ENCODE measurements at regions not wholly inside any gene's neighbourhood (a gene's known extent, or its start where the extent isn't known, plus 50 kb on each side); places are given as distances from the start of the nearest gene placed in this dataset.
"Not testable (repeated sequence)": the region's sequence is repeated elsewhere in the genome, so short reads cannot be mapped to it uniquely, and the experiment has no call there.

DNA sequence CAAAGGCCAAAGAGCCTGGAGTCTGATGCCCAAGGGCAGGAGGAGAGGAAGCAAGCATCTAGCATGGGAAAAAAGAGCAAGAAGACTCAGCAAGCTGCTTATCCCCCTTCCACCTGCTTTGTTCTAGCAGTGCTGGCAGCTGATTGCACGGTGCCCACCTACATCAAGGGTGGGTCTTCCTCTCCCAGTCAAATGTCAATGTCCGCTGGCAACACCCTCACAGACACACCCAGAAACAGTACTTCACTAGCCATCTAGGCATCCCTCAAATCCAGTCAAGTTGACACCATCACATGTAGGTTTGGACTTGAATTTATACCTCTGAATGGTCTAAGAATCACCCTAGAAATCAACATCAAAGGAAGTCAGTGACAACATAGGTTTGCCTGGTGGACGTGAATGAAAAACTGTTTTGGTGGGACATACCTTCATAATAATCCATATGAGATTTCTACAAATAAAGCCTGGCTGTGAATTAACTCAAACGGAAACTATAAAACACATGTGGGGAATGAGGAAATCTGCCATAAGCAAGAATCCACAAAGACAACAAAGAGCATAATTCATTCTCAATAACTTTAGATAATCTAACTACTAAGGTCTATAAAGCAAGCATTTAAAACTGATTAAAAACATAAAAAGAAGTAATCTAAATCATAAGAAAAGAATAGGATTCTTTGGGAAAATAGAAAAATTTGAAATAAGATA is 185.8 kb upstream of the JADE1 start:
- no peak overlapping the region for H3K4me3 ChIP-seq (ENCODE audit: low read depth, low read length)
- TF ChIP-seq, protein P1, sequence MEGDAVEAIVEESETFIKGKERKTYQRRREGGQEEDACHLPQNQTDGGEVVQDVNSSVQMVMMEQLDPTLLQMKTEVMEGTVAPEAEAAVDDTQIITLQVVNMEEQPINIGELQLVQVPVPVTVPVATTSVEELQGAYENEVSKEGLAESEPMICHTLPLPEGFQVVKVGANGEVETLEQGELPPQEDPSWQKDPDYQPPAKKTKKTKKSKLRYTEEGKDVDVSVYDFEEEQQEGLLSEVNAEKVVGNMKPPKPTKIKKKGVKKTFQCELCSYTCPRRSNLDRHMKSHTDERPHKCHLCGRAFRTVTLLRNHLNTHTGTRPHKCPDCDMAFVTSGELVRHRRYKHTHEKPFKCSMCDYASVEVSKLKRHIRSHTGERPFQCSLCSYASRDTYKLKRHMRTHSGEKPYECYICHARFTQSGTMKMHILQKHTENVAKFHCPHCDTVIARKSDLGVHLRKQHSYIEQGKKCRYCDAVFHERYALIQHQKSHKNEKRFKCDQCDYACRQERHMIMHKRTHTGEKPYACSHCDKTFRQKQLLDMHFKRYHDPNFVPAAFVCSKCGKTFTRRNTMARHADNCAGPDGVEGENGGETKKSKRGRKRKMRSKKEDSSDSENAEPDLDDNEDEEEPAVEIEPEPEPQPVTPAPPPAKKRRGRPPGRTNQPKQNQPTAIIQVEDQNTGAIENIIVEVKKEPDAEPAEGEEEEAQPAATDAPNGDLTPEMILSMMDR (IDR thresholded peaks at IDR 0.05; ENCODE audit: insufficient read depth, low read depth, low read length), result no peak
- no peak for DNase-seq (ENCODE audit: low read depth)

DNA sequence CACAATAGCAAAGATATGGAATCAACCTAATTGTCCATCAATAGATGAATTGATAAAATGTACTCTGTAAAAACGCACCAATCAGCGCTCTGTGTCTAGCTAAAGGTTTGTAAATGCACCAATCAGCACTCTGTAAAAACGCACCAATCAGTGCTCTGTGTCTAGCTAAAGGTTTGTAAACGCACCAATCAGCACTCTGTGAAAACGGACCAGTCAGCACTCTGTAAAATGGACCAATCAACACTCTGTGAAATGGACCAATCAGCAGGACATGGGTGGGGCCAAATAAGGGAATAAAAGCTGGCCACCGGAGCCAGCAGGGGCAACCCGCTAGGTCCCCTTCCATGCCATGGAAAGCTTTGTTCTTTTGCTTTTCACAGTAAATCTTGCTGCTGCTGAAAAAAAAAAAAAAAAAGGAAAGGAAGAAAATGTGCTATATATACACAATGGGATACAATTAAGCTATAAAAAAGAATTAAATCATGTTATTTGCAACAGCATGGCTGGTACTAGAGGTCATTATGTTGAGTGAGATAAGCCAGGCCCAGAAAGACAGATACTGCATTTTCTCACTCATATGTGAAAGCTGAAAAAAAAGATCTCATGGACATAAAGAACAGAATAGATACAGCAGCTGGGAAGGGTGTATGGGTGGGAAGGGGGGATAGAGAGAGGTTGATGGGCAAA is 189.1 kb upstream of the JADE1 start:
- H3K4me3 ChIP-seq (ENCODE audit: low read depth, low read length); DNase-seq (ENCODE audit: low read depth): not testable (repeated sequence)

DNA sequence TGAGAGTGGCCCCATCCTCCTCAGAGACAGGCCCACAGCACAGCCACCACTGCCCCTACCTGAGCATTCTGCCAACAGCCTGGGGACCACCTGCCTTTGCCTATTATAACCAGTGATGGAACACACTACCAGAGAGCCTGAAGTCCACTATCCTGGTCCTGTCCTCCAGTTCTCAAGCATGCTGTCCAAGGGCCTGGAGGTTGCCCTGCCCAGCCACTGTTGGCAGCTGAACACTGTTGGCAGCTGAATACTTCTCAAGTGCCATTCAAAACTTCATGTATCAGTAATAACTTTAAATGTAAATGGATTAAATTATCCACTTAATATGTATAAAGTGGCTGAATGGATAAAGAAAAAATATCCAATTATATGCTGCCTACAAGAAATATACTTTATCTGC is 194.3 kb upstream of the JADE1 start:
- no peak for DNase-seq (ENCODE audit: low read depth)
- TF ChIP-seq, protein P1 (IDR thresholded peaks at IDR 0.05; ENCODE audit: insufficient read depth, low read depth, low read length), result no peak
- no peak overlapping the region for H3K4me3 ChIP-seq (ENCODE audit: low read depth, low read length)

DNA sequence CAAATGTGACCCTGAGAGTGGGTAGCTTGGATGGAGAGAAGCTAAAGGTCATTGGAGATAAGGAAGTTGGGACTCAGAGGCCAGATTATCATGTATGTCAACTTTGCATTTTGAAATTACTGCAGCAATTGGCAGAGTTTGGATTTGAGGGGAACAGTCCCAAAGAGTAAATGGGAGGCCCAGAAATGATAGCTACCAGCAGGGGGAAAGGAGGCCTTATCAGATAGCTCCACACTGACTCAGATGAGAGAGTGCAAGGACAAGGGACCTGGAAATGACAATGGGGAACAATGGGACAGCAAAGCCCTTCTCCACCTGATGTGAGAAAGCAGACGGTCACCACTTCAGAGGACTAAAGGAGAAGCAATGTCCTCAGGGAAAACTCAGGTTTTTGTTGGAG is 201.5 kb upstream of the JADE1 start:
- TF ChIP-seq, protein P1 (IDR thresholded peaks at IDR 0.05; ENCODE audit: insufficient read depth, low read depth, low read length), result no peak
- DNase-seq (ENCODE audit: low read depth), result no peak
- no peak overlapping the region for H3K4me3 ChIP-seq (ENCODE audit: low read depth, low read length)

DNA sequence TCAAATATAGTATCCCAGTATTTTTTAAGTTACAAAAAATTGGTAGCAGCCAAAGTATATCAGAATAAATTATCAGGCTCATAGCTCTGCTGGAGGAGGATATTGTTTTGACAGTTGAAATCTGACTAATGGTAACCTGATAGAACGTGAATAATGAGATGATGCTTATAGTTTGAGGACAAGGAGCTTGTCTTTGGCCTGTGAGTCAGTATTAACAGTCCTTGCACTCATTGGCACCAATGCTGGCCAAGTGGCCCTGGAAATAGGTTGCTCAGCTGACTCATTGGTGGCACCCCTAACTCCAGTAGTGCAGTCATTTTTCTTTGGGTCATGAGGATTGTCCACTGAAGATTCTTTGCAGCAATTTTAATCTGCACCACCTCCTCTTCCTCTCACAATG is 203.3 kb upstream of the JADE1 start:
- peak; percentile 40 for DNase-seq (ENCODE audit: low read depth)

DNA sequence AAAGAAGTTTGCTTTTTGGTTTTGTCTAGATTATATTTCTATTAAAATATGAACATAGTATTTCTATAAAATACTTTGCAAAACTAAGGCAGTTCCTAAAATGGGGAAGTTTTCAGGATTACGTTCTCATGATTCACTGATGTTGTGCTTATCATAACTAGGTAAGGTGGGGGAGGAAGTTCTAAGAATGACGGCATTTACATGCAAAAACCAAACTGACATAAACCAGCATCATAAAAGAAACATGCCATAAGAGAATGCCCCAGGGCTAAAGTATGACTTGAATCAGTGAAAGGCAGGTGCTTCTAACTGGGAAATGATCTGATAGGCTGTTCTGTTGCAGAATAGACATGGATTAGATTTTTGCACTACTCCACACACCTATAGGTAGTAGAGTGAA is 204.7 kb upstream of the JADE1 start:
- no peak overlapping the region for H3K4me3 ChIP-seq (ENCODE audit: low read depth, low read length)
- peak; percentile 36 for DNase-seq (ENCODE audit: low read depth)
- TF ChIP-seq, protein P1 (IDR thresholded peaks at IDR 0.05; ENCODE audit: insufficient read depth, low read depth, low read length), result no peak

More for the DNA sequence above, 203.3 kb upstream of the JADE1 start:
- H3K4me3 ChIP-seq (ENCODE audit: low read depth, low read length), result no peak overlapping the region
- TF ChIP-seq, protein P1 (IDR thresholded peaks at IDR 0.05; ENCODE audit: insufficient read depth, low read depth, low read length), result no peak

DNA sequence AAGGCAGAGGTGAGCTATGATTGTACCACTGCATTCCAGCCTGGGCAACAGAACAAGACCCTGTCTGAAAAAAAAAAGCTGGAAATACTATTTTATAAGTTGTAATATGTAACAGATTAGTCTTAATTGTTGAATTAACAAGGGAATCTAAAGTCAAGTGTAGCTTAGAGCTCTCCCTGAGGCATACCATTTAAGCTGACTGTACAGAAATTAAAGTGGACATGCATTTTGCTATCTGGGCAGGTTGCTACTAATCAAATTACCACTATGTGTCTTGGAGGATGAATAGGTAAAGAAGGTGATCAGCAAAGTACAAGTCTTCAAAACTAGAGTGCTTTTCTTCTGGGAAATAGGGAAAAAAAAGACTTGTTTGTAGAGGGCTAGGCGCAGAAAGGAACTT is 205.3 kb upstream of the JADE1 start:
- no peak for DNase-seq (ENCODE audit: low read depth)
- TF ChIP-seq, protein P1 (IDR thresholded peaks at IDR 0.05; ENCODE audit: insufficient read depth, low read depth, low read length), result no peak
- H3K4me3 ChIP-seq (ENCODE audit: low read depth, low read length), result no peak overlapping the region
